Mammary epithelial cell (primary cell): ENCODE measurements at regions not wholly inside any gene's neighbourhood (a gene's known extent, or its start where the extent isn't known, plus 50 kb on each side); places are given as distances from the start of the nearest gene placed in this dataset.
"Not testable (repeated sequence)": the region's sequence is repeated elsewhere in the genome, so short reads cannot be mapped to it uniquely, and the experiment has no call there.

ENCODE experiments used
- CTCF ChIP-seq, 2 donors: IDR thresholded peaks in 1 of 2; conservative IDR thresholded peaks in 1 of 2; 2 replicates each; pipeline ENCODE4 v1.5.1; 2011 to 2012; ENCODE audit warnings: inconsistent platforms in 2 of 2, low read length in 2 of 2, mild to moderate bottlenecking in 2 of 2, control low read depth in 1 of 2, low read depth in 1 of 2; ENCODE audit not compliant: insufficient read depth in 1 of 2; ENCODE audit errors: extremely low read depth in 1 of 2
- EZH2 ChIP-seq: IDR thresholded peaks from 2 replicates; pipeline ENCODE4 v1.6.1; 2012; ENCODE audit warnings: low read length, inconsistent platforms, borderline replicate concordance

GRCh38 chr1:83398125-83398524 lies 600.8 kb downstream of the TTLL7 start:
- not testable (repeated sequence) for TF ChIP-seq CTCF (conservative IDR thresholded peaks at IDR 0.05 in 1 of 2, IDR thresholded peaks at IDR 0.05 in 1 of 2; ENCODE audit: extremely low read depth in 1 of 2, insufficient read depth in 1 of 2, low read depth in 1 of 2, low read length in 2 of 2); EZH2
